LNCaP clone FGC (cell line): ENCODE measurements at regions not wholly inside any gene's neighbourhood (a gene's known extent, or its start where the extent isn't known, plus 50 kb on each side); places are given as distances from the start of the nearest gene placed in this dataset.
"Not testable (repeated sequence)": the region's sequence is repeated elsewhere in the genome, so short reads cannot be mapped to it uniquely, and the experiment has no call there.

Experiments
- DNase-seq: peaks from one replicate; pipeline ENCODE4 v3.0.0-alpha.2; 2011; ENCODE audit warnings: low read depth
- H3K4me3 ChIP-seq: 2 replicates; pipeline ENCODE4 v1.5.1; 2011; ENCODE audit warnings: mild to moderate bottlenecking, low read depth, low read length, control low read depth
- TF ChIP-seq, protein P1 (sequence below): IDR thresholded peaks from 2 replicates; pipeline ENCODE4 v1.5.1; 2012; ENCODE audit warnings: mild to moderate bottlenecking; ENCODE audit not compliant: control insufficient read depth, insufficient read depth; ENCODE audit errors: extremely low read depth

GRCh38 chr10:33777223-33777622 lies 442.8 kb upstream of the NRP1 start:
- TF ChIP-seq, protein P1, sequence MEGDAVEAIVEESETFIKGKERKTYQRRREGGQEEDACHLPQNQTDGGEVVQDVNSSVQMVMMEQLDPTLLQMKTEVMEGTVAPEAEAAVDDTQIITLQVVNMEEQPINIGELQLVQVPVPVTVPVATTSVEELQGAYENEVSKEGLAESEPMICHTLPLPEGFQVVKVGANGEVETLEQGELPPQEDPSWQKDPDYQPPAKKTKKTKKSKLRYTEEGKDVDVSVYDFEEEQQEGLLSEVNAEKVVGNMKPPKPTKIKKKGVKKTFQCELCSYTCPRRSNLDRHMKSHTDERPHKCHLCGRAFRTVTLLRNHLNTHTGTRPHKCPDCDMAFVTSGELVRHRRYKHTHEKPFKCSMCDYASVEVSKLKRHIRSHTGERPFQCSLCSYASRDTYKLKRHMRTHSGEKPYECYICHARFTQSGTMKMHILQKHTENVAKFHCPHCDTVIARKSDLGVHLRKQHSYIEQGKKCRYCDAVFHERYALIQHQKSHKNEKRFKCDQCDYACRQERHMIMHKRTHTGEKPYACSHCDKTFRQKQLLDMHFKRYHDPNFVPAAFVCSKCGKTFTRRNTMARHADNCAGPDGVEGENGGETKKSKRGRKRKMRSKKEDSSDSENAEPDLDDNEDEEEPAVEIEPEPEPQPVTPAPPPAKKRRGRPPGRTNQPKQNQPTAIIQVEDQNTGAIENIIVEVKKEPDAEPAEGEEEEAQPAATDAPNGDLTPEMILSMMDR, result no peak
- no peak for DNase-seq
- no peak overlapping the region for H3K4me3 ChIP-seq

DNA sequence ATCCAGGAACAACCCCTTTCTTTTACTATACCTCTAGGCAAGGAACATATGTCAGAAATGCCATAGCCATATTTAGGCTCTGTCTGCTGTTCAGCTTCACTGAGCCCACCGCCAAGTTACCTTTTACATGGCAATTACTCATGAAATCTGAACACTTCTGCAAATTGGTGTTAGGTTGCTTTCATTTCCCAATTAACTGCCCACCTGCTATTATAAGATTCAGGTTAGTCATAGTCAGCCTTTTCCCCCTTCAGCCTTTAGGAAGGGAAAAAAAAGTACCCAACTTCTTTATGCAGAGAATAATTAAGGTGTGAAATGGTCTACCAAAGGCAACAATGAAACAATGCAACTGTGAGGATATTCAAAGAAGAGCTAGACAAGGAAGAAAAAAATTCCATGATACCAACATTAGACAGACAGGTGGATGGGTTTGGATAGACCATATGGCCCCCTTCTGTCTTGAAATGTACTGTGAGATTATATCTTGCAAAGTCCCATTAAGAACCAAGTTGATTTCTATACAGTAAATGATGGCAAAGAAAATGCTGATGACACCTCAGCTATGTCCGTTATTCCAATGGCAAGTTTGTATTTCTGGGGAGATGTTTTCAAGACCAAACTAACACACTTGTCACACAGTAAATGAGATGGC lies 442.1 kb upstream of the NRP1 start:
- no peak for DNase-seq
- TF ChIP-seq, protein P1, result no peak
- H3K4me3 ChIP-seq, result no peak overlapping the region

DNA sequence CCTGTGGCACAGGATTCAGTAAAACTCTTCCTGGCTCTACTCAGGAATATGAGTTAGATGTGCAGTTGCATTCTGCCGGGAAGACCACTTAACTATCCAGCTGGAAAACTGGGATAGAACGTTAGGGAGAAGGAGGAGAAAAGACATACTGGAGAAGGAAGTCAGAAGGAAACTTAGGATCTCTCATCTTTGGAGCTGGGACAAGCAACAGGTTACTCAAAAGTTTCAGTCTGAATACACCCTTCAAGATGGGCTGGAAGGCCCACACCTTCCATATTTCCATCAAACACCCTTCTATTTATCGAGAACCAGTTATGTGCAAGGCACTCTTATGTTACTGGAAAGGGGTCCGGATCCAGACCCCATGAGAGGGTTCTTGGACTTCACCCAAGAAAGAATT lies 440.4 kb upstream of the NRP1 start:
- TF ChIP-seq, protein P1, result no peak
- DNase-seq, result no peak
- no peak overlapping the region for H3K4me3 ChIP-seq

- no peak overlapping the region for H3K4me3 ChIP-seq
- DNase-seq, result no peak
- TF ChIP-seq, protein P1, result no peak
These were observed 439.5 kb upstream of the NRP1 start for GRCh38 chr10:33773886-33774480.

- TF ChIP-seq, protein P1, result no peak
- no peak overlapping the region for H3K4me3 ChIP-seq
- DNase-seq, result no peak
These were observed 438.7 kb upstream of the NRP1 start for GRCh38 chr10:33773253-33773573.

GRCh38 chr10:33772370-33773252 lies 438.1 kb upstream of the NRP1 start:
- DNase-seq, result no peak
- TF ChIP-seq, protein P1, result no peak
- H3K4me3 ChIP-seq, result no peak overlapping the region

GRCh38 chr10:33771856-33772255 lies 437.4 kb upstream of the NRP1 start:
- DNase-seq, H3K4me3 ChIP-seq: not testable (repeated sequence)
